Natural killer cell (primary cell): ENCODE measurements at regions not wholly inside any gene's neighbourhood (a gene's known extent, or its start where the extent isn't known, plus 50 kb on each side); places are given as distances from the start of the nearest gene placed in this dataset.

Source experiments
- ATAC-seq, 3 donors: fragments of 150-1000 bp in 2 of 3; fragments of 200-7000 bp in 1 of 3; cut with Tn5 transposase; 1 replicate in 1 of 3; 2 replicates in 2 of 3; pipeline ENCODE4 v1.10.0; 2021; ENCODE audit warnings: mild to moderate bottlenecking in 2 of 3, moderate library complexity in 2 of 3
- DNase-seq, 2 donors: peaks; one replicate each; pipeline versions ENCODE4 v3.0.0 to v3.0.0-alpha.2; 2013 to 2021; ENCODE audit warnings: mixed read lengths in 1 of 2
- H3K27ac ChIP-seq: one replicate; pipeline ENCODE4 v1.5.1; 2013; ENCODE audit warnings: mild to moderate bottlenecking, low read length
- H3K27me3 ChIP-seq: one replicate; pipeline ENCODE4 v1.6.1; 2013; ENCODE audit warnings: low read length; ENCODE audit not compliant: control insufficient read depth, insufficient read depth
- H3K36me3 ChIP-seq: one replicate; pipeline ENCODE4 v1.6.1; 2013; ENCODE audit warnings: low read length; ENCODE audit not compliant: control insufficient read depth, insufficient read depth
- H3K4me1 ChIP-seq: one replicate; pipeline ENCODE4 v1.6.1; 2013; ENCODE audit warnings: low read length; ENCODE audit not compliant: control insufficient read depth, insufficient read depth
- H3K4me3 ChIP-seq: one replicate; pipeline ENCODE4 v1.5.1; 2013; ENCODE audit warnings: low read length
- H3K9me3 ChIP-seq: one replicate; pipeline ENCODE4 v1.6.1; 2013; ENCODE audit warnings: low read length; ENCODE audit not compliant: control insufficient read depth, insufficient read depth
- H3K27ac Mint-ChIP-seq, 2 donors: one replicate each; pipeline ENCODE4 v1.8.0; 2022; ENCODE audit warnings: mild to moderate bottlenecking in 2 of 2, mixed read lengths in 2 of 2, moderate library complexity in 1 of 2
- H3K27me3 Mint-ChIP-seq, 2 donors: one replicate each; pipeline ENCODE4 v1.8.0; 2022; ENCODE audit warnings: low read depth in 2 of 2, mixed read lengths in 2 of 2
- H3K36me3 Mint-ChIP-seq: one replicate; pipeline ENCODE4 v1.8.0; 2022; ENCODE audit warnings: mixed read lengths
- H3K4me1 Mint-ChIP-seq, 2 donors: one replicate each; pipeline ENCODE4 v1.8.0; 2022; ENCODE audit warnings: mixed read lengths in 2 of 2
- H3K4me3 Mint-ChIP-seq: one replicate; pipeline ENCODE4 v1.8.0; 2022; ENCODE audit warnings: mild to moderate bottlenecking, moderate library complexity, mixed read lengths
- H3K9me3 Mint-ChIP-seq, 2 donors: one replicate each; pipeline ENCODE4 v1.8.0; 2022; ENCODE audit warnings: mixed read lengths in 2 of 2
- CTCF ChIP-seq: fragments of 200-600 bp; IDR thresholded peaks from one replicate; pipeline ENCODE4 v1.8.0; 2022; ENCODE audit warnings: antibody characterized with exemption
- WGBS: methylation state at CpG from one replicate; pipeline ENCODE4 v1.1.7; 2013; ENCODE audit warnings: missing lambda C conversion rate; ENCODE audit not compliant: insufficient coverage; 5-methylcytosine and 5-hydroxymethylcytosine counted together
- intact Hi-C: fragments of 100-400 bp; cut with micrococcal nuclease; formaldehyde crosslinking; loops from one replicate; pipeline ENCODE4 v1.14.2; 2022

GRCh38 chr9:82247318-82247717, 258.7 kb downstream of the SPATA31D1 start:
- ATAC-seq = no peak
- intact Hi-C loops = no loop called here
- Histone ChIP-seq H3K9me3 (no peaks in the 10 kb centered on the region), H3K27ac (no peak overlapping the region), H3K4me1 (peaks cover 5% of the 10 kb centered on the region), H3K36me3 (no peaks in the 10 kb centered on the region), H3K4me3 (no peak overlapping the region), H3K27me3 (no peaks in the 10 kb centered on the region)
- Mint-ChIP-seq H3K9me3 (peaks cover 0 to 7% of the 10 kb centered on the region in 2 donors), H3K4me3 (no peak overlapping the region), H3K4me1 (no peaks in the 10 kb centered on the region), H3K27me3 (no peaks in the 10 kb centered on the region), H3K36me3 (no peaks in the 10 kb centered on the region), H3K27ac (no peak overlapping the region)
- no peak for TF ChIP-seq CTCF
- 67% methylated on average over 1 of the region's 1 CpG for WGBS
- DNase-seq = no peak

GRCh38 chr9:82252116-82252515, 263.5 kb downstream of the SPATA31D1 start:
- no peaks in the 10 kb centered on the region for H3K27me3 ChIP-seq
- no peak for ATAC-seq
- no peaks in the 10 kb centered on the region for H3K4me1 ChIP-seq
- no peak for DNase-seq
- TF ChIP-seq CTCF = no peak
- Mint-ChIP-seq H3K27ac (no peak overlapping the region), H3K27me3 (no peaks in the 10 kb centered on the region), H3K9me3 (peaks cover 3% of the 10 kb centered on the region in 2 donors), H3K4me1 (no peaks in the 10 kb centered on the region), H3K4me3 (no peak overlapping the region), H3K36me3 (no peaks in the 10 kb centered on the region)
- no peaks in the 10 kb centered on the region for H3K9me3 ChIP-seq
- H3K36me3 ChIP-seq = no peaks in the 10 kb centered on the region
- no peak overlapping the region for H3K4me3 ChIP-seq
- intact Hi-C loops = no loop called here
- H3K27ac ChIP-seq = no peak overlapping the region

- no peaks in the 10 kb centered on the region for H3K36me3 Mint-ChIP-seq
- no peaks in the 10 kb centered on the region for H3K4me1 Mint-ChIP-seq
- no peak for TF ChIP-seq CTCF
- H3K9me3 Mint-ChIP-seq = peaks cover 2 to 3% of the 10 kb centered on the region in 2 donors
- intact Hi-C loops = no loop called here
- Histone ChIP-seq H3K36me3 (no peaks in the 10 kb centered on the region), H3K9me3 (no peaks in the 10 kb centered on the region), H3K27me3 (no peaks in the 10 kb centered on the region), H3K4me3 (no peak overlapping the region), H3K27ac (no peak overlapping the region), H3K4me1 (no peaks in the 10 kb centered on the region)
- no peaks in the 10 kb centered on the region for H3K27me3 Mint-ChIP-seq
- ATAC-seq (no peak), DNase-seq (no peak)
- WGBS = 100% methylated on average over 1 of the region's 1 CpG
- no peak overlapping the region for H3K27ac Mint-ChIP-seq
- H3K4me3 Mint-ChIP-seq = no peak overlapping the region
Measured at GRCh38 chr9:82254646-82255367, 266.2 kb downstream of the SPATA31D1 start.
